SK-N-MC (cell line): ENCODE measurements at regions not wholly inside any gene's neighbourhood (a gene's known extent, or its start where the extent isn't known, plus 50 kb on each side); places are given as distances from the start of the nearest gene placed in this dataset.

Experiments
- EZH2 ChIP-seq: fragments of 200-600 bp; sonication (generic); IDR thresholded peaks from one replicate; pipeline ENCODE4 v1.6.1; 2017; ENCODE audit warnings: antibody characterized with exemption
- FOXP2 ChIP-seq: optimal IDR thresholded peaks from 2 replicates; pipeline ENCODE3; 2011; ENCODE audit warnings: mild to moderate bottlenecking, moderate library complexity; ENCODE audit not compliant: insufficient read depth; ENCODE audit errors: extremely low read length, control extremely low read depth
- POLR2AphosphoS5 ChIP-seq: IDR thresholded peaks from 2 replicates; pipeline ENCODE4 v1.6.1; 2012; ENCODE audit warnings: mild to moderate bottlenecking, low read depth, low read length, borderline replicate concordance

DNA sequence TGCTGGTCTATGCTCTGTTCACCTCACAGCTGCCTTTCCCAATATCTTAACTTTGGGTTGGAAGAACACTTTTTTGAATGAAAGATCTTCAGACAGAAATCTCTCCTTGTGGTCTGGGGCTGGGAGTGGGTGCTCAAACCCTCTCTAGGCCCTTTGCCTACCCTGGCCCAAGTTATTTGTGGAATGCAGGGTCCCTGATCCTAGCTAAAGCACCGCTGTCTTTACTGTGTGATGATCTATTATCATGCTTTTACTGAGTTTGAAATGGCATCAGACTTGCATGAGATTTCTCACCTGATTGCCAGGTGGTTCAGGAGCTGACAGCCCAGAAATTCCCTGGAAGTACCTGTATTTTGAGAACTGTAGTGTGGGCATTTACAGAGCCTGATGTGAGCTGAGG lies 412.7 kb upstream of the ONECUT1 start:
- TF ChIP-seq EZH2 (no peak), POLR2AphosphoS5 (no peak), FOXP2 (no peak)
